ENCODE measurements at regions not wholly inside any gene's neighbourhood (a gene's known extent, or its start where the extent isn't known, plus 50 kb on each side); places are given as distances from the start of the nearest gene placed in this dataset.
"Not testable (repeated sequence)": the region's sequence is repeated elsewhere in the genome, so short reads cannot be mapped to it uniquely, and the experiment has no call there.

GRCh38 chr5:50300878-50301277 is 140.2 kb downstream of the EMB start:
- Histone ChIP-seq H3K4me2 (no peak overlapping the region), H3K79me2 (ENCODE audit: insufficient read depth, low read depth) (no peaks in the 10 kb centered on the region), H3K4me1 (ENCODE audit: low read depth, poor library complexity, severe bottlenecking) (no peaks in the 10 kb centered on the region), H3K36me3 (ENCODE audit: insufficient read depth) (no peaks in the 10 kb centered on the region), H3K9ac (no peak overlapping the region), H3K27me3 (ENCODE audit: insufficient read depth, low read depth) (no peaks in the 10 kb centered on the region), H3K27ac (no peak overlapping the region), H3K4me3 (IDR thresholded peaks at IDR 0.05; ENCODE audit: insufficient read depth, low read depth, low read length) (no peak overlapping the region), H4K20me1 (ENCODE audit: insufficient read depth) (no peaks in the 10 kb centered on the region), H2AFZ (ENCODE audit: low read depth) (no peak overlapping the region)
- TF ChIP-seq, protein P1, sequence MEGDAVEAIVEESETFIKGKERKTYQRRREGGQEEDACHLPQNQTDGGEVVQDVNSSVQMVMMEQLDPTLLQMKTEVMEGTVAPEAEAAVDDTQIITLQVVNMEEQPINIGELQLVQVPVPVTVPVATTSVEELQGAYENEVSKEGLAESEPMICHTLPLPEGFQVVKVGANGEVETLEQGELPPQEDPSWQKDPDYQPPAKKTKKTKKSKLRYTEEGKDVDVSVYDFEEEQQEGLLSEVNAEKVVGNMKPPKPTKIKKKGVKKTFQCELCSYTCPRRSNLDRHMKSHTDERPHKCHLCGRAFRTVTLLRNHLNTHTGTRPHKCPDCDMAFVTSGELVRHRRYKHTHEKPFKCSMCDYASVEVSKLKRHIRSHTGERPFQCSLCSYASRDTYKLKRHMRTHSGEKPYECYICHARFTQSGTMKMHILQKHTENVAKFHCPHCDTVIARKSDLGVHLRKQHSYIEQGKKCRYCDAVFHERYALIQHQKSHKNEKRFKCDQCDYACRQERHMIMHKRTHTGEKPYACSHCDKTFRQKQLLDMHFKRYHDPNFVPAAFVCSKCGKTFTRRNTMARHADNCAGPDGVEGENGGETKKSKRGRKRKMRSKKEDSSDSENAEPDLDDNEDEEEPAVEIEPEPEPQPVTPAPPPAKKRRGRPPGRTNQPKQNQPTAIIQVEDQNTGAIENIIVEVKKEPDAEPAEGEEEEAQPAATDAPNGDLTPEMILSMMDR (conservative IDR thresholded peaks at IDR 0.05; ENCODE audit: low read depth, low read length) = no peak

GRCh38 chr5:50299896-50300295 is 141.2 kb downstream of the EMB start:
- Histone ChIP-seq H3K9ac (no peak overlapping the region), H2AFZ (ENCODE audit: low read depth) (no peak overlapping the region)
- TF ChIP-seq, protein P1 (conservative IDR thresholded peaks at IDR 0.05; ENCODE audit: low read depth, low read length) = no peak

GRCh38 chr5:50292735-50293394 is 148.2 kb downstream of the EMB start:
- no peaks in the 10 kb centered on the region for H3K4me1 ChIP-seq (ENCODE audit: low read depth, poor library complexity, severe bottlenecking)
- H3K27ac ChIP-seq = no peak overlapping the region
- no peak overlapping the region for H3K9ac ChIP-seq
- TF ChIP-seq, protein P1 (conservative IDR thresholded peaks at IDR 0.05; ENCODE audit: low read depth, low read length) = no peak
- H3K4me2 ChIP-seq = no peak overlapping the region
- H3K27me3 ChIP-seq (ENCODE audit: insufficient read depth, low read depth) = no peaks in the 10 kb centered on the region
- H3K36me3 ChIP-seq (ENCODE audit: insufficient read depth) = no peaks in the 10 kb centered on the region
- H3K79me2 ChIP-seq (ENCODE audit: insufficient read depth, low read depth) = no peaks in the 10 kb centered on the region
- H3K4me3 ChIP-seq (IDR thresholded peaks at IDR 0.05; ENCODE audit: insufficient read depth, low read depth, low read length) = no peak overlapping the region
- H4K20me1 ChIP-seq (ENCODE audit: insufficient read depth) = no peaks in the 10 kb centered on the region
- H2AFZ ChIP-seq (ENCODE audit: low read depth) = no peak overlapping the region

More at GRCh38 chr5:50299896-50300295, 141.2 kb downstream of the EMB start:
- Histone ChIP-seq H3K36me3 (ENCODE audit: insufficient read depth) (no peaks in the 10 kb centered on the region), H3K4me1 (ENCODE audit: low read depth, poor library complexity, severe bottlenecking) (no peaks in the 10 kb centered on the region), H3K4me3 (IDR thresholded peaks at IDR 0.05; ENCODE audit: insufficient read depth, low read depth, low read length) (no peak overlapping the region), H4K20me1 (ENCODE audit: insufficient read depth) (no peaks in the 10 kb centered on the region), H3K79me2 (ENCODE audit: insufficient read depth, low read depth) (no peaks in the 10 kb centered on the region), H3K27me3 (ENCODE audit: insufficient read depth, low read depth) (no peaks in the 10 kb centered on the region), H3K27ac (no peak overlapping the region), H3K4me2 (no peak overlapping the region)

DNA sequence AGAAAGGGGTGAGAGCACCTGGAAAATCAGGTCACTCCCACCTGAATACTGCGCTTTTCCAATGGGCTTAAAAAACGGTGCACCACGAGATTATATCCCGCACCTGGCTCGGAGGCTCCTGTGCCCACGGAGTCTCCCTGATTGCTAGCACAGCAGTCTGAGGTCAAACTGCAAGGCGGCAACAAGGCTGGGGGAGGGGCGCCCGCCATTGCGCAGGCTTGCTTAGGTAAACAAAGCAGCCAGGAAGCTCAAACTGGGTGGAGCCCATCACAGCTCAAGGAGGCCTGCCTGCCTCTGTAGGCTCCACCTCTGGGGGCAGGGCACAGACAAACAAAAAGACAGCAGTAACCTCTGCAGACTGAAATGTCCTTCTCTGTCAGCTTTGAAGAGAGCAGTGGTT is 160.6 kb downstream of the EMB start:
- not testable (repeated sequence) for H4K20me1 ChIP-seq (ENCODE audit: insufficient read depth); H3K4me2 ChIP-seq; H3K27me3 ChIP-seq (ENCODE audit: insufficient read depth, low read depth); H2AFZ ChIP-seq (ENCODE audit: low read depth); H3K27ac ChIP-seq; H3K36me3 ChIP-seq (ENCODE audit: insufficient read depth); H3K4me3 ChIP-seq (IDR thresholded peaks at IDR 0.05; ENCODE audit: insufficient read depth, low read depth, low read length); H3K79me2 ChIP-seq (ENCODE audit: insufficient read depth, low read depth); H3K4me1 ChIP-seq (ENCODE audit: low read depth, poor library complexity, severe bottlenecking); H3K9ac ChIP-seq
